ENCODE measurements at regions not wholly inside any gene's neighbourhood (a gene's known extent, or its start where the extent isn't known, plus 50 kb on each side); places are given as distances from the start of the nearest gene placed in this dataset.

DNA sequence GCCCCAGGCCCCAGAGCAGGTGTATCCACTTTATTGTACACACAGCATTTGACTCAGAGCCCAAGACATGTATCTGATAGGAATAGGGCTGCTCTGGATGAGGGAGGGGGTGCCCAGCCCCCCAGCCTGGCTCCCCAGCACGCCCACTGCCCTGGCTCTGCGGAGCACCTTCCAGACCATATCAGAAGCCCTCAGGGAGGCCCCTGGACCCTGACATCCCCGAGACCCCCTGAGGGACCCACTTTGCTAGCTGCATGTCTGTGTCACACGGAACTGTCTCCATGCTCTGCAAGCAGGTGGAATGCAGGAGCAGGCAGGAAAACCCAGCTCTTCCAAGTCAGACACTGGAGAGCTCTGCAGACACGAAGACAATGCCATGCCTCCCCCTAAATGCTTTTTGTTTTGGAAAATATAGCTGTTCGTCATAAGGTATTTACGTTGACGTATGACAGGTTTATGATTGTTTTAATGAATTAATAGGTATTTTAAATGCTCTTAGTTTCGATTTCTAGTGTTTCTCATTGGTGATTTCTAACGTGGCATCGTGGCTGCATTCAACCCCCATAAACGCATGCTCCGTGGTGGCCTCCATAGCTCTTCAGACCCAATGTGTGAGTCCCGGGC lies 92.8 kb upstream of the INSIG1 start:
- TF ChIP-seq, protein P1, sequence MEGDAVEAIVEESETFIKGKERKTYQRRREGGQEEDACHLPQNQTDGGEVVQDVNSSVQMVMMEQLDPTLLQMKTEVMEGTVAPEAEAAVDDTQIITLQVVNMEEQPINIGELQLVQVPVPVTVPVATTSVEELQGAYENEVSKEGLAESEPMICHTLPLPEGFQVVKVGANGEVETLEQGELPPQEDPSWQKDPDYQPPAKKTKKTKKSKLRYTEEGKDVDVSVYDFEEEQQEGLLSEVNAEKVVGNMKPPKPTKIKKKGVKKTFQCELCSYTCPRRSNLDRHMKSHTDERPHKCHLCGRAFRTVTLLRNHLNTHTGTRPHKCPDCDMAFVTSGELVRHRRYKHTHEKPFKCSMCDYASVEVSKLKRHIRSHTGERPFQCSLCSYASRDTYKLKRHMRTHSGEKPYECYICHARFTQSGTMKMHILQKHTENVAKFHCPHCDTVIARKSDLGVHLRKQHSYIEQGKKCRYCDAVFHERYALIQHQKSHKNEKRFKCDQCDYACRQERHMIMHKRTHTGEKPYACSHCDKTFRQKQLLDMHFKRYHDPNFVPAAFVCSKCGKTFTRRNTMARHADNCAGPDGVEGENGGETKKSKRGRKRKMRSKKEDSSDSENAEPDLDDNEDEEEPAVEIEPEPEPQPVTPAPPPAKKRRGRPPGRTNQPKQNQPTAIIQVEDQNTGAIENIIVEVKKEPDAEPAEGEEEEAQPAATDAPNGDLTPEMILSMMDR (IDR thresholded peaks at IDR 0.05; ENCODE audit: low read depth, low read length, missing control alignments) = no peak
- H3K4me3 ChIP-seq (ENCODE audit: low read depth, low read length) = peak overlapping the region; percentile 50; the same call in 1 of the 2 replicates
- DNase-seq (ENCODE audit: low read depth) = no peak

- TF ChIP-seq, protein P1 (IDR thresholded peaks at IDR 0.05; ENCODE audit: low read depth, low read length, missing control alignments) = no peak
- peak overlapping the region; percentile 50 for H3K4me3 ChIP-seq (ENCODE audit: low read depth, low read length)
- DNase-seq (ENCODE audit: low read depth) = peak; percentile 99
Measured at GRCh38 chr7:155205368-155206317, 92.0 kb upstream of the INSIG1 start.

DNA sequence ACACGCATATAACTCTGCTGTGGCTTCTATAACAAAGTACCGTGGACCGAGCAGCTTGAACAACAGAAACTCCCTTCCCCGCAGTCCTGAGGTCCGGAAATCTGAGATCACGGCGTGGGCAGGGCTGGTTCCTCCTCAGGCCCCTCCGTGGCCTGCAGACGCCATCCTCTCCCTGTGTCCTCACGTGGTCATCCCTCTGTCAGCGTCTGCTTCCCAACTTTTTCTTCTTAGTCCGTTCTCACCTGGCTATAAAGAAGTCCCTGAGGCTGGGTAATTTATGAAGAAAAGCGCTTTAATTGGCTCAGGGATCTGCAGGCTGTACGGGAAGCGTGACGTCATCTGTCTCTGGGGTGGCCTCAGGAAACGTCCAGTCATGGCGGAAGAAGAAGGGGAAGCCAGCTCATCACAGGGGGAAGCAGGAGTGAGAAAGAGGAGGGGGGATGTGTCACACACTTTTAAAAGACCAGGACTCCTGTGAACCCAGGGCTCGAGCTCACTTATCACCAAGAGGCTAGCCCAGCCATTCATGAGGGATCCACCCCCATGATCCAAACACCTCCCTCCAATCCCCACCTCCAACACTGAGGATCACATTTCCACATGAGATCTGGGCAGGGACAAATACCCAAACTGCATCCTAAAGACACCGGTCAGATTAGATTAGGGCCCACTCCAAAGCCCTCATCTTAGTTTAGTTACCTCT lies 91.2 kb upstream of the INSIG1 start:
- TF ChIP-seq, protein P1 (IDR thresholded peaks at IDR 0.05; ENCODE audit: low read depth, low read length, missing control alignments) = no peak
- peak overlapping the region; percentile 50 for H3K4me3 ChIP-seq (ENCODE audit: low read depth, low read length)
- peak; percentile 86 for DNase-seq (ENCODE audit: low read depth)

DNA sequence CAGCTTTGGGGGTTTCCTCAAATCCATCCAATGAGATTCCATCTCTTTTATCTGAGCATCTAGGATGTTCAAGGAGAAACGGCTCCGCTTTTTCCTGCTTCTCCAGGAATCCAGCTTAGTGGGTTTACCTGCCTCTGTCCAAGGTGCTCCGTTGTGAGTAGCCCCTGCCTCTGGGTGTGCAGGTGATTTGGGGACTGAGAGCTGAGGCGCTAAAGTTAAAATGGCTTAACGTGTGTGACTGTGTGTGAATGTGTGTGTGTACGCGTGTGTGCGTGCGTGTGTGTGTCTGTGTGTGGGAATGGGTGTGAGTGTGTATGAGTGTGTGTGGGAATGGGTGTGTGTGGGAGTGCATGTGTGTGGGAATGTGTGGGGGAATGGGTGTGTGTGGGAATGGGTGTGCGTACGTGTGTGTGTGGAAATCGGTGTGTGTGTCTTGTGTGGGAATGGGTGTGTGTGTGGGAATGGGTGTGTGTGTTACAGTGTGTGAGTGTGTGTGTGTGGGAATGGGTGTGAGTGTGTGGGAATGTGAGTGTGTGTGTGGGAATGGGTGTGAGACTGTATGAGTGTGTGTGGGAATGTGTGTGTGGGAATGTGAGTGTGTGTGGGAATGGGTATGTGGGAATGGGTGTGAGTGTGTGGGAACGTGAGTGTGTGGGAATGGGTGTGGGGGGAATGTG lies 90.2 kb upstream of the INSIG1 start:
- DNase-seq (ENCODE audit: low read depth) = no peak
- no peak overlapping the region for H3K4me3 ChIP-seq (ENCODE audit: low read depth, low read length)
- TF ChIP-seq, protein P1 (IDR thresholded peaks at IDR 0.05; ENCODE audit: low read depth, low read length, missing control alignments) = no peak

- TF ChIP-seq, protein P1 (IDR thresholded peaks at IDR 0.05; ENCODE audit: low read depth, low read length, missing control alignments) = no peak
- no peak overlapping the region for H3K4me3 ChIP-seq (ENCODE audit: low read depth, low read length)
- no peak for DNase-seq (ENCODE audit: low read depth)
Measured at GRCh38 chr7:155208681-155209477, 88.8 kb upstream of the INSIG1 start.

All from GM12864 (cell line).